ENCODE measurements at regions not wholly inside any gene's neighbourhood (a gene's known extent, or its start where the extent isn't known, plus 50 kb on each side); places are given as distances from the start of the nearest gene placed in this dataset.
"Not testable (repeated sequence)": the region's sequence is repeated elsewhere in the genome, so short reads cannot be mapped to it uniquely, and the experiment has no call there.

GRCh38 chr5:117680426-117680825 lies 1105.8 kb upstream of the SEMA6A start:
- DNase-seq: no peak

- no peak for DNase-seq
Measured at GRCh38 chr5:117679046-117679445, 1104.4 kb upstream of the SEMA6A start.

- DNase-seq: no peak
Measured at GRCh38 chr5:117675646-117676045, 1101.0 kb upstream of the SEMA6A start.

DNA sequence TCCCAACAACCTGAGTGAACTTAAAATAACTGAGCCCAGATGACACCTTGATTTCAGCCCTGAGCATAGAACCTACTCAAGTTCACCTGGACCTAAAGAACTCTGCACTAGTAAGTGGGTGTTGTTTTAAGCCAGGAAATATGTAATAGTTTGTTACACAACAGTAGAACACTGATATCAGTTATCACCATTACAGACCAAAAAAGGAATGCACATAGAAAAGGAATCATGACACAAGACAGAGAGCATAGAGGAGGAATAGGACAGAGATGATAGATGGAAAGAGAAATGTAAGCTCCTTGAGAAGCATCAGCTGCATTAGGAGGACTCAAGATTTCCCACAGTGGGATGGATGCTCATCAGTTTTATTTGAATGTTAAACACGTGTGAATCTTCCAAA lies 1096.9 kb upstream of the SEMA6A start:
- DNase-seq: no peak

DNA sequence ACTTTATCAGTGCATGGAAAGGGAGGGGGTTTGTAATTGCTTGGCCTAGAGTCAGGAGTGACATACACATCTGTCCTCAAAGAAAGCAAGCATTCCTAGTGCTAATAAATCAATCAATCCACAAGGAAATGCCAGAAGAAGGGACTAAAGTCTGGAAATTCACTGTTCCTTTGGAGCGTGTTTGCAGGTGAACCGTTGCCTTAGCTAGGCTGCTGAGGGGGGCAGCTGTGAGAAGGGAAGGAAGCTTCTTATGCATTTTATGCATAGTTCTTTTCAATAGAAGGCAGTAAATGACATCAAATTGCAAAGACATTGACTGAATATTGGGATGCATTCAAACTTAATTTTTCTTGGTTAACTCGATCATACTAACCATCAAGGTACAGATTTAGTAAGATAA lies 1092.5 kb upstream of the SEMA6A start:
- no peak for DNase-seq

GRCh38 chr5:117665121-117665520 lies 1090.5 kb upstream of the SEMA6A start:
- no peak for DNase-seq

DNA sequence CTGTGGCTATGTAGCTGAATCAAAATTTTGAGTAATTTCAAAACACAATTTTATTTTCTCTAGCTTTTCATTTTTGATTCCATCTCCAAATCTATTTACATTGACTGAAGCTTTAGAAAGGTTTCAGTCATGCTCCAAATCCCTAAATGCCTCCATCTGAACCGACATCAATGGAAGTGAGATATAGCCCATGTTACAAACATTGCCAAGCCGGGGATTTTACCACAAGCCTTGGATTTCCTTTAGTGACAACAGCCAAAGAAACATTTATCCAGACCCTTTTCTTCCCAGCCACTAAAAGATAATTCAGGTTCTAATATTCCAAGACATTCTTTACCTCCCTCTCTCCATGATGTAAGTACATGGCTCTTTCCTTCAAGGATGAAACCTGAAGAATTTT lies 1087.7 kb upstream of the SEMA6A start:
- DNase-seq: no peak

DNA sequence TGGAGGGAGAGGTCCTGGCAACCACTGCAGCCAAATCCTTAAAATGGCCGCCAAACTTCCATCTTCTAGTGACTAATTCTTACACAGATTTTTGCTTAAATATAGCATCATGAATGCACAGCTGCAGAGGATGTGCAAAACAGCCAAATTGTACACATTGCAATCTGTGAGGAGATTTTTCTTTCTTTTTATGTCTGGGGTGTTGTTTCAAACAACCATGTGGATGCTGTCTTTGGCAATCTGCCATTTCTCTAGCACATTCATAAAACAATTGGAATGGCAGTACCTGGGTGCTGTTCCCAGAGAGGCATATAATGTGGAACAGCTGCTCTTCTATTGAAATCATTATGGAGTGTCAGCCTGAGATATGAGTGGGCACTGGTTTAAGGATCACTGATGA lies 1082.9 kb upstream of the SEMA6A start:
- no peak for DNase-seq

DNA sequence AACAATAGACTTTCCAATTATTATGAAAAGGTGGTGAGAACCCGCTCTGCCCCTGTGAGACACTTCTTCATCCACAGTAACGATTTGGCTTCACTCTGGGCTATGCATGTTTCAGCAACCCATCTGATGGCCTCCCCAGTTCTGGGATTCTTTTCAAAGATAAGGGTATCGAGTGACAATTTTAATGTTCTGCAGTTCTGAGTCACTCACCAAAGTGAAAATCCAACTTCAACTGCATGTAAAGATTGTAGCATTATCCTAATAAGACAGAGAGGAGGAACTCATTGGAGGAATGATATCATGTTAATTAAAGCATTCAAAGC lies 1078.3 kb upstream of the SEMA6A start:
- no peak for DNase-seq

DNA sequence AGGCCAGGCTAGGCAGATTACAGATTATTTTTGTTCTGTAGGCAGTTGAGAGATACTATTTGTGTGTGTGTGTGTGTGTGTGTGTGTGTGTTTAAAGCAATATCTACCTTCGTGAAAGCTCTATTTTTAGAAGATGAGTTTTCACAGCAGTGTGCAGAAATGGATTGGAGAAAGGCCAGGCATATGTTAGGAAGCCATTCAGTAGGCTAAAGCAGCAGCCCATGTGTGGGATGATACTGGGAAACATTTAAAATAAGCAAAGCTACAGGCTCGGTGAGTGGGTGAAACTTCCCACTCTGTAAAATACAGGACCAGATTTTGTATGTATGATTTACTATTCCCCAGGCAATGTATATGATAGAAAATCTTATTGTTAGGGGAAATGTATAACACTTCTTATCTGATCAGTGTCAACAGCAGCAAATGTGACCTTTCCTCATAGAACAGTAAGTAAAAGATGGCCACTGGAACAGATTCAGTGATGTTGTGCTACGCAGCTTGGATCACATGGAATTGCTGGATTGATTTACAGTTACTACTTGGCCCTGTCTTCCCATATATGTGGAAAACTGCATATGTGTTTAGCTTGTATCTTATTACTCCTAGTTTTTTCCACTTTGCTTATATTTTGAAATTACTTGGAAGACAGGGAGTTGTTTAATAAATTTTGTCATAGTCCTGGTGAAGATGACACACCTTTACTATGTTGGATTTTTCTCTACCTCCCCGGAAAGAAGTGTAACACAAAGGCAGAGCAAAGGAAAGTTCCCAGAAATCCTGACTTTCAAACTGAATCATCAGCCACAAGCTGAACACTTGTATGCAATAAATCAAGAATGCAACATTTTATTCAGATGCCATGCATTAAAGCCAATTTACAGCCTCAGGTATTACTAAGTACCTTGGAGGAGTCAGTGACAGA lies 1077.7 kb upstream of the SEMA6A start:
- no peak for DNase-seq

- no peak for DNase-seq
Measured at GRCh38 chr5:117649821-117650220, 1075.2 kb upstream of the SEMA6A start.

GRCh38 chr5:117645400-117645799 lies 1070.8 kb upstream of the SEMA6A start:
- DNase-seq: no peak

GRCh38 chr5:117638581-117638980 lies 1064.0 kb upstream of the SEMA6A start:
- DNase-seq: no peak

DNA sequence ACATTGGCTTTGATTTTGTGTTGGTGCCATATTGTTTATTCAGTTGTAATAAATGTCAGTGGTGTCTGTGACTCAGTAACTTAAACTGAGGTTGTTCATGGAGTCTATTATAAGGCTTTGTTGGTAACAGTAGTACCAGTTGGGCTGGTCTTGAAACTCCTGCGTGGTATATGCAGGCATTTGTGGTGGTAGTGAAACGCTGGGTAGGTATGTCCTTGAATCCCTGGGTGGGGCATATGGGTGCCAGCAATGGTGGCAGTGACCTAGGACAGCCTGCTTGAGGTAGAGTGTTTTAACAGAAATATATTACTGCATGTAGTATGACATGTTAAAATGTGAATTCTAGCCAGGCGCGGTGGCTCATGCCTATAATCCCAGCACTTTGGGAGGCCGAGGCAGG lies 1058.5 kb upstream of the SEMA6A start:
- no peak for DNase-seq

DNA sequence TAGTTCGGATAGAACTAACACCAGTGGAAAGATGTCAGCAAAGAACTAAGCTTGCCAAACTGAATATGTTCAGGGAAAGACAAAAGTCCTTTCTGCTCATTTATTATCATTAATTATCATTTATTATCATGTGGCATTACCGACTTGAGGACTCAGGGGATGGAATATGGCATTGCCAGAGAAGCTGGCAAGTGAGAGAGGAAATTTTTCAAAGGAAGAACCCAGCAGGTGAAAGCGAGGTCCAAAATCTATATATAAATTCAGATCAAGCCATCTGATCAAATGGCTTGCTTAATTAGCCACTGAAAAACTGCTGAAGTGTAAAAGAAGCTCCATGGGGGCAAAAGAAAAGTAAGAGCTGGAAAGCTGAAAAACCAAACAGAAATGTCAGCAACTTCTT lies 1049.6 kb upstream of the SEMA6A start:
- DNase-seq: no peak

DNA sequence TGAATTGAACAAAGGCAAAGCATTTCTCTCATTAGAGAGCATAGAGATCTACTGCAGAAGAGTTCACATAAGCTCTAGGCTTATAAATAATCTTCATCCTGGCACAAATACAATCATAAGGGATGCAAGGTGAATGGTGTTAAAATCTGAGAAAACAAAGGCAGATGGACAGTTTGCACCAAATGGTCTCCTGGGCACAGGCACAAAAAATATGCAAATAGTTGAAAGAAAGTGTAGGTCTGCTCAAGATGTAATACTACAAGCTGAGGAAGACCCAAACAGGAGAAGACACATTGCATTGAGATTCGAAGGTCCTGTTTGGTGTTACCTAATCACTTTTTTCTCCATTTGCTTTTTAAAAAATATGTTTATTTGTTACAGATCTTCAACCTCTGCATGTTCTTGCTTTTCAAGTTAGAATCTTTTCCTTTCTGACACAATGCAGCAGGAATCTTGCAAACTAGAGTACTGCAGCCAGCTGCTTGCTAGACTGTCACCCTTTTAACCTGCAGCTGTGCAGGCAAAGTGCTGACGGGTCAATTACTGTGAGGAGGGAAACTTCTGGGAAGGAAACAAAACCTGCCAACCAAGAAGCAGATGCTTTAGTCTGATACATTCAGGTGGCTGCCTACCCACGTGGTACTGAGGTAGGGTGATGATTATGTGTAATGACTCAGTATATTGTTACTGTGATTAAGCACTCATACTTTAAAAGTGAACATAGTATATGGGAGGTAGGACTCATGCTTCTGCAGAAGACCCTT lies 1048.6 kb upstream of the SEMA6A start:
- DNase-seq: no peak

DNA sequence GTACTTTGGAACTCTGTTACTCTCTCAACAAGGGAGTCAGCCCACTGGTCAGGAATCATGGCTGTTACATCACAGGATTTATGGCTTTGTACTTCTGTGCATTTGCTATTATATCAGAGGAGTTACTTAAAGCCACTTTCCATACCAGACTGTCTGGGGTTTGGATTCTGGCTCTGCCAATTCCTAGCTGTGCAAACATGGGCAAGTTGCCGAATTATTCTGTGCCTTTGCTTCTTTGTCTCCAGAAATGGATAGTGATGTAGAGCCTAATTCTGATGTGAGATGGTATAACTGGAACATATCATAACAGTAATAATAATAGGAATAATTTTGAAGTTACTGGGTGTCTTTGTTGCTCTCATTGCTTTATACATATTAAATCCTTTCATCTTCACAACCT lies 1047.3 kb upstream of the SEMA6A start:
- no peak for DNase-seq

GRCh38 chr5:117615226-117615625 lies 1040.6 kb upstream of the SEMA6A start:
- DNase-seq: no peak

- DNase-seq: no peak
Measured at GRCh38 chr5:117614408-117614807, 1039.8 kb upstream of the SEMA6A start.

GRCh38 chr5:117604845-117605244 lies 1030.2 kb upstream of the SEMA6A start:
- no peak for DNase-seq

- not testable (repeated sequence) for DNase-seq
Measured at GRCh38 chr5:117599811-117600210, 1025.2 kb upstream of the SEMA6A start.

GRCh38 chr5:117594166-117594565 lies 1019.5 kb upstream of the SEMA6A start:
- DNase-seq: no peak

DNA sequence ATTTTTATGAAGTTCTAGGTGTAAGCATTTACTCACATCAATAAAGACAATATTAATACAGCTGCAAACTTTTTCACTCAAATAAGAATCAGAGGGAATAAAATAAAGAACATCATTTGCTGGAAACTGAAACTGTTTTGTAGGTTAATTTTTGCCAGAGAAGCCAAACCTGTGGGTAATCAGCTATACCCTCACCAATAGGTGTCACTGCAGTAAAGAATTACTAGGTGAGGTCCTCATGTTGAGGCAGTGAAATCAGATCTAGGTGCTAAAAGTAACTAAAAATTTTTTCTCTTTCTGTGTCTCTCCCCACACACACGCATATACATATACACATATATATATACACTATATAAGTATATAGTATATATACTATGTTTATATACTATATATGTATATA lies 1016.3 kb upstream of the SEMA6A start:
- DNase-seq: no peak

- no peak for DNase-seq
Measured at GRCh38 chr5:117588611-117589010, 1014.0 kb upstream of the SEMA6A start.
